Esophagus muscularis mucosa (tissue), 4 donors: ENCODE measurements at regions not wholly inside any gene's neighbourhood (a gene's known extent, or its start where the extent isn't known, plus 50 kb on each side); places are given as distances from the start of the nearest gene placed in this dataset.

ENCODE experiments used
- EP300 ChIP-seq: sonication (generic); formaldehyde crosslinking; IDR thresholded peaks from one replicate; pipeline ENCODE4 v1.6.1; 2017; ENCODE audit warnings: antibody characterized with exemption
- POLR2A ChIP-seq: fragments of 450-650 bp; IDR thresholded peaks from one replicate; pipeline ENCODE4 v1.6.1; 2017; ENCODE audit warnings: antibody characterized with exemption, moderate library complexity, mild to moderate bottlenecking, low read depth
- POLR2AphosphoS5 ChIP-seq, 2 donors: sonication (generic); formaldehyde crosslinking; IDR thresholded peaks; one replicate each; pipeline ENCODE4 v1.6.1; 2017; ENCODE audit warnings: antibody characterized with exemption in 2 of 2
- TF ChIP-seq, protein P1 (sequence below), 3 experiments: fragments of 200-600 bp in 2 of 3; fragments of 450-650 bp in 1 of 3; sonication (generic) in 2 of 3; IDR thresholded peaks; one replicate each; pipeline ENCODE4 v1.5.1; 2017 to 2019; ENCODE audit warnings: antibody characterized with exemption in 3 of 3, mild to moderate bottlenecking in 2 of 3, moderate library complexity in 1 of 3

DNA sequence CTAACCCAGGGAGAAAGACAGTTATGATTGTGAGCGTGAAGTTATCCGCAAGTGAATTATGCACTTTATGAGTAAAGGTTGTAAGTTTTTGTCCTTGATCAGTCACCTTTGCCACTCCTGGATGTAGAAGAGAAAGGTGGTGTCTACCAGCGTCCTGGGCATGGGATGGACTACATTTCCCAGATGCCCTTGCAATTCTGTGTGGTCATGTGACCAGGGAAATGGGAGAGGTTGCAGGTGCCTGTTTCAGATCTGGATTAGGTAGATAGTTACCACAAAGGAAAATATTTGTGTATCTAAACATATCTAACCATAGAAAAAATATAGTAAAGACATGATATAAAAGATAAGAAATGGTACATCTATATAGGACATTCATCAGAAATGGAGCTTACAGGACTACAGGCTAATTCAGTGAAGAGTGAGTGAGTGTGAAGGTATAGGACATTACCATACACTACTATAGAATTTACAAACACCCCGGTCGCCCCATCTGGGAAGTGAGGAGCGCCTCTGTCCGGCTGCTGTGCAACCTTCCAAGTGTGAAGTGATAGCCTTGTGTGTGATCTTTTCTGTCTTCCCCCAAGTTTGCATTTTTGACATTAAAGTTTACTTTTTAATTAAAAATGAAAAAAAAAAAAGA, 51.6 kb upstream of the CACNA1A start:
- TF ChIP-seq, protein P1, sequence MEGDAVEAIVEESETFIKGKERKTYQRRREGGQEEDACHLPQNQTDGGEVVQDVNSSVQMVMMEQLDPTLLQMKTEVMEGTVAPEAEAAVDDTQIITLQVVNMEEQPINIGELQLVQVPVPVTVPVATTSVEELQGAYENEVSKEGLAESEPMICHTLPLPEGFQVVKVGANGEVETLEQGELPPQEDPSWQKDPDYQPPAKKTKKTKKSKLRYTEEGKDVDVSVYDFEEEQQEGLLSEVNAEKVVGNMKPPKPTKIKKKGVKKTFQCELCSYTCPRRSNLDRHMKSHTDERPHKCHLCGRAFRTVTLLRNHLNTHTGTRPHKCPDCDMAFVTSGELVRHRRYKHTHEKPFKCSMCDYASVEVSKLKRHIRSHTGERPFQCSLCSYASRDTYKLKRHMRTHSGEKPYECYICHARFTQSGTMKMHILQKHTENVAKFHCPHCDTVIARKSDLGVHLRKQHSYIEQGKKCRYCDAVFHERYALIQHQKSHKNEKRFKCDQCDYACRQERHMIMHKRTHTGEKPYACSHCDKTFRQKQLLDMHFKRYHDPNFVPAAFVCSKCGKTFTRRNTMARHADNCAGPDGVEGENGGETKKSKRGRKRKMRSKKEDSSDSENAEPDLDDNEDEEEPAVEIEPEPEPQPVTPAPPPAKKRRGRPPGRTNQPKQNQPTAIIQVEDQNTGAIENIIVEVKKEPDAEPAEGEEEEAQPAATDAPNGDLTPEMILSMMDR (IDR thresholded peaks at IDR 0.05), result no peak
- TF ChIP-seq POLR2A (no peak), POLR2AphosphoS5 (IDR thresholded peaks at IDR 0.05) (no peak), EP300 (no peak)
